GM23248 (cell line): ENCODE measurements at regions not wholly inside any gene's neighbourhood (a gene's known extent, or its start where the extent isn't known, plus 50 kb on each side); places are given as distances from the start of the nearest gene placed in this dataset.

ENCODE experiments used
- DNase-seq: peaks from one replicate; pipeline ENCODE4 v3.0.0-alpha.2; 2015
- H2AFZ ChIP-seq: fragments of 200-600 bp; sonication (generic); 2 replicates; pipeline ENCODE4 v1.6.1; 2016; ENCODE audit warnings: antibody characterized with exemption
- H3F3A ChIP-seq: fragments of 200-600 bp; sonication (generic); 2 replicates; pipeline ENCODE4 v1.6.1; 2016; ENCODE audit warnings: mild to moderate bottlenecking, antibody characterized with exemption, mixed run types; ENCODE audit not compliant: insufficient read depth
- H3K27ac ChIP-seq: fragments of 200-600 bp; sonication (generic); 2 replicates; pipeline ENCODE4 v1.5.1; 2016; ENCODE audit warnings: mild to moderate bottlenecking
- H3K27me3 ChIP-seq: fragments of 200-600 bp; sonication (generic); replicated peaks from 2 replicates; pipeline ENCODE4 v1.6.1; 2016; ENCODE audit warnings: mild to moderate bottlenecking; ENCODE audit not compliant: insufficient read depth
- H3K36me3 ChIP-seq: fragments of 200-600 bp; sonication (generic); 2 replicates; pipeline ENCODE4 v1.6.1; 2016; ENCODE audit warnings: low read depth, mild to moderate bottlenecking
- H3K4me1 ChIP-seq: fragments of 200-600 bp; sonication (generic); 2 replicates; pipeline ENCODE4 v1.6.1; 2016; ENCODE audit warnings: mild to moderate bottlenecking; ENCODE audit not compliant: insufficient read depth
- H3K4me2 ChIP-seq: fragments of 200-600 bp; sonication (generic); one replicate; pipeline ENCODE4 v1.6.1; 2016; ENCODE audit warnings: mild to moderate bottlenecking; ENCODE audit not compliant: unreplicated experiment
- H3K4me3 ChIP-seq: fragments of 200-600 bp; sonication (generic); 2 replicates; pipeline ENCODE4 v1.5.1; 2016; ENCODE audit warnings: mild to moderate bottlenecking
- H3K79me2 ChIP-seq: fragments of 200-600 bp; sonication (generic); 2 replicates; pipeline ENCODE4 v1.6.1; 2016; ENCODE audit warnings: mild to moderate bottlenecking; ENCODE audit not compliant: insufficient read depth
- H3K9ac ChIP-seq: fragments of 200-600 bp; sonication (generic); 2 replicates; pipeline ENCODE4 v1.6.1; 2016; ENCODE audit warnings: mild to moderate bottlenecking
- H3K9me2 ChIP-seq: fragments of 200-600 bp; sonication (generic); 2 replicates; pipeline ENCODE4 v1.6.1; 2016; ENCODE audit warnings: mixed run types, mild to moderate bottlenecking, moderate library complexity; ENCODE audit not compliant: insufficient read depth
- H3K9me3 ChIP-seq: fragments of 200-600 bp; sonication (generic); one replicate; pipeline ENCODE4 v1.6.1; 2017; ENCODE audit warnings: low read depth
- H4K20me1 ChIP-seq: fragments of 200-600 bp; sonication (generic); 2 replicates; pipeline ENCODE4 v1.6.0; 2016; ENCODE audit not compliant: insufficient read depth
- EZH2 ChIP-seq: fragments of 200-600 bp; sonication (generic); IDR thresholded peaks from 2 replicates; pipeline ENCODE4 v1.6.1; 2018; ENCODE audit warnings: antibody characterized with exemption, mild to moderate bottlenecking; ENCODE audit not compliant: insufficient read depth, poor library complexity, severe bottlenecking
- EZH2phosphoT487 ChIP-seq: fragments of 200-600 bp; sonication (generic); IDR thresholded peaks from 2 replicates; pipeline ENCODE4 v1.6.1; 2018; ENCODE audit warnings: antibody characterized with exemption, moderate library complexity, mild to moderate bottlenecking, low read depth; ENCODE audit not compliant: insufficient read depth
- WGBS, 2 experiments: methylation state at CpG; one replicate each; pipeline ENCODE4 v1.1.6; 2015 to 2017; ENCODE audit warnings: low lambda C conversion rate in 2 of 2, low coverage in 1 of 2; ENCODE audit errors: missing lambda C conversion rate in 2 of 2; 5-methylcytosine and 5-hydroxymethylcytosine counted together
- in situ Hi-C: fragments of 300-500 bp; cut with MboI; formaldehyde crosslinking; loops from 2 replicates; pipeline ENCODE4 v1.15.0; 2020

- Histone ChIP-seq H3K4me1 (no peaks in the 10 kb centered on the region), H3K27me3 (no peaks in the 10 kb centered on the region), H3K36me3 (no peaks in the 10 kb centered on the region), H3F3A (no peaks in the 10 kb centered on the region), H3K9ac (no peak overlapping the region), H3K79me2 (no peaks in the 10 kb centered on the region), H3K4me3 (no peak overlapping the region), H3K9me2 (no peaks in the 10 kb centered on the region), H3K9me3 (no peaks in the 10 kb centered on the region), H3K27ac (no peak overlapping the region), H3K4me2 (no peak overlapping the region), H2AFZ (no peak overlapping the region), H4K20me1 (no peaks in the 10 kb centered on the region)
- WGBS, 2 experiments: 96 to 98% methylated on average over 3 of the region's 3 CpGs
- DNase-seq: no peak
- TF ChIP-seq EZH2phosphoT487 (no peak), EZH2 (no peak)
- in situ Hi-C loops: no loop called here
These were observed 653.4 kb upstream of the ZNF608 start for GRCh38 chr5:125399885-125400284.

- Histone ChIP-seq H2AFZ (no peak overlapping the region), H3K4me3 (no peak overlapping the region), H3K27me3 (no peaks in the 10 kb centered on the region), H3F3A (no peaks in the 10 kb centered on the region), H4K20me1 (no peaks in the 10 kb centered on the region), H3K79me2 (no peaks in the 10 kb centered on the region), H3K27ac (no peak overlapping the region), H3K36me3 (no peaks in the 10 kb centered on the region; the same call in 1 of the 2 replicates), H3K4me1 (no peaks in the 10 kb centered on the region), H3K4me2 (no peak overlapping the region), H3K9me2 (no peaks in the 10 kb centered on the region), H3K9me3 (no peaks in the 10 kb centered on the region), H3K9ac (no peak overlapping the region)
- no peak for TF ChIP-seq EZH2
- TF ChIP-seq EZH2phosphoT487: no peak
- WGBS, 2 experiments: 79 to 81% methylated on average over 5 of the region's 5 CpGs
- DNase-seq: no peak
- in situ Hi-C loops: no loop called here
These were observed 655.5 kb upstream of the ZNF608 start for GRCh38 chr5:125401724-125402622.

GRCh38 chr5:125402787-125403186 is 656.3 kb upstream of the ZNF608 start:
- Histone ChIP-seq H3K9me2 (no peaks in the 10 kb centered on the region), H3K79me2 (no peaks in the 10 kb centered on the region), H3K27ac (no peak overlapping the region), H4K20me1 (no peaks in the 10 kb centered on the region), H3K9me3 (no peaks in the 10 kb centered on the region), H3K4me3 (no peak overlapping the region), H3F3A (no peaks in the 10 kb centered on the region), H3K4me2 (no peak overlapping the region), H2AFZ (no peak overlapping the region), H3K4me1 (no peaks in the 10 kb centered on the region), H3K27me3 (no peaks in the 10 kb centered on the region), H3K9ac (no peak overlapping the region), H3K36me3 (no peaks in the 10 kb centered on the region; the same call in 1 of the 2 replicates)
- TF ChIP-seq EZH2phosphoT487: no peak
- no peak for TF ChIP-seq EZH2
- 73 to 78% methylated on average over 4 of the region's 4 CpGs for WGBS, 2 experiments
- in situ Hi-C loops: no loop called here
- no peak for DNase-seq

GRCh38 chr5:125404056-125404455 is 657.6 kb upstream of the ZNF608 start:
- in situ Hi-C loops: no loop called here
- DNase-seq: no peak
- H4K20me1 ChIP-seq: no peaks in the 10 kb centered on the region
- TF ChIP-seq EZH2 (no peak), EZH2phosphoT487 (no peak)
- H3K4me3 ChIP-seq: no peak overlapping the region
- no peaks in the 10 kb centered on the region for H3K27me3 ChIP-seq
- no peaks in the 10 kb centered on the region; the same call in 1 of the 2 replicates for H3K36me3 ChIP-seq
- WGBS, 2 experiments: 75 to 80% methylated on average over 5 of the region's 5 CpGs
- peaks cover 7% of the 10 kb centered on the region for H3K4me1 ChIP-seq
- peaks cover 8% of the 10 kb centered on the region; the same call in 1 of the 2 replicates for H3F3A ChIP-seq
- no peaks in the 10 kb centered on the region for H3K79me2 ChIP-seq
- no peaks in the 10 kb centered on the region for H3K9me2 ChIP-seq
- no peak overlapping the region for H3K27ac ChIP-seq
- H3K9ac ChIP-seq: no peak overlapping the region
- H3K4me2 ChIP-seq: no peak overlapping the region
- H2AFZ ChIP-seq: no peak overlapping the region
- H3K9me3 ChIP-seq: no peaks in the 10 kb centered on the region
